Endothelial cell of umbilical vein (primary cell): ENCODE measurements at regions not wholly inside any gene's neighbourhood (a gene's known extent, or its start where the extent isn't known, plus 50 kb on each side); places are given as distances from the start of the nearest gene placed in this dataset.

ENCODE experiments used
- CTCF ChIP-seq, 2 donors: IDR thresholded peaks; 1 replicate in 1 of 2; 2 replicates in 1 of 2; pipeline ENCODE4 v1.5.1; 2011; ENCODE audit warnings: low read length in 2 of 2, mild to moderate bottlenecking in 2 of 2, moderate library complexity in 2 of 2, control low read depth in 1 of 2, inconsistent platforms in 1 of 2, low read depth in 1 of 2; ENCODE audit not compliant: insufficient read depth in 1 of 2; ENCODE audit errors: extremely low read depth in 1 of 2
- EZH2 ChIP-seq: IDR thresholded peaks from 2 replicates; pipeline ENCODE4 v1.6.1; 2012; ENCODE audit warnings: borderline replicate concordance, low read depth, mild to moderate bottlenecking, moderate library complexity, low read length, inconsistent platforms; ENCODE audit not compliant: severe bottlenecking
- POLR2A ChIP-seq: IDR thresholded peaks from 2 replicates; pipeline ENCODE4 v1.6.1; 2012; ENCODE audit warnings: low read depth, mild to moderate bottlenecking, control low read depth, low read length
- POLR2AphosphoS5 ChIP-seq: IDR thresholded peaks from 2 replicates; pipeline ENCODE4 v1.6.1; 2012; ENCODE audit warnings: low read depth, mild to moderate bottlenecking, control low read depth, low read length, moderate library complexity; ENCODE audit not compliant: insufficient read depth

GRCh38 chr16:76656994-76657393 lies 379.8 kb downstream of the CNTNAP4 start:
- TF ChIP-seq CTCF (IDR thresholded peaks at IDR 0.05; ENCODE audit: extremely low read depth in 1 of 2, insufficient read depth in 1 of 2, low read depth in 1 of 2, low read length in 2 of 2), result no peak
- no peak for TF ChIP-seq POLR2A
- TF ChIP-seq POLR2AphosphoS5, result no peak
- TF ChIP-seq EZH2, result no peak
